ENCODE measurements at regions not wholly inside any gene's neighbourhood (a gene's known extent, or its start where the extent isn't known, plus 50 kb on each side); places are given as distances from the start of the nearest gene placed in this dataset.

- no peak for TF ChIP-seq POLR2A (IDR thresholded peaks at IDR 0.05)
- TF ChIP-seq, protein P1, sequence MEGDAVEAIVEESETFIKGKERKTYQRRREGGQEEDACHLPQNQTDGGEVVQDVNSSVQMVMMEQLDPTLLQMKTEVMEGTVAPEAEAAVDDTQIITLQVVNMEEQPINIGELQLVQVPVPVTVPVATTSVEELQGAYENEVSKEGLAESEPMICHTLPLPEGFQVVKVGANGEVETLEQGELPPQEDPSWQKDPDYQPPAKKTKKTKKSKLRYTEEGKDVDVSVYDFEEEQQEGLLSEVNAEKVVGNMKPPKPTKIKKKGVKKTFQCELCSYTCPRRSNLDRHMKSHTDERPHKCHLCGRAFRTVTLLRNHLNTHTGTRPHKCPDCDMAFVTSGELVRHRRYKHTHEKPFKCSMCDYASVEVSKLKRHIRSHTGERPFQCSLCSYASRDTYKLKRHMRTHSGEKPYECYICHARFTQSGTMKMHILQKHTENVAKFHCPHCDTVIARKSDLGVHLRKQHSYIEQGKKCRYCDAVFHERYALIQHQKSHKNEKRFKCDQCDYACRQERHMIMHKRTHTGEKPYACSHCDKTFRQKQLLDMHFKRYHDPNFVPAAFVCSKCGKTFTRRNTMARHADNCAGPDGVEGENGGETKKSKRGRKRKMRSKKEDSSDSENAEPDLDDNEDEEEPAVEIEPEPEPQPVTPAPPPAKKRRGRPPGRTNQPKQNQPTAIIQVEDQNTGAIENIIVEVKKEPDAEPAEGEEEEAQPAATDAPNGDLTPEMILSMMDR (IDR thresholded peaks at IDR 0.05): no peak
Measured at GRCh38 chr2:137897082-137897481, 67.2 kb upstream of the HNMT start.
